Calu3 (cell line): ENCODE measurements at regions not wholly inside any gene's neighbourhood (a gene's known extent, or its start where the extent isn't known, plus 50 kb on each side); places are given as distances from the start of the nearest gene placed in this dataset.

Experiments
- BruUV-seq: library from RNA; stranded (reverse); fragments of 400-500 nt; replicated peaks from 2 replicates; lab custom pipeline; 2021; lab: Mats Ljungman, UMichigan
- CTCF ChIA-PET: fragments of 300-600 bp; sonication (Branson Sonifier 250); formaldehyde crosslinking; loops from one replicate; lab custom pipeline; 2022; ENCODE audit warnings: antibody characterized with exemption; lab: Charles Lee
- DNase-seq: peaks from one replicate; pipeline ENCODE4 v3.0.0; 2022
- H3K27ac Mint-ChIP-seq: one replicate; pipeline ENCODE4 v1.8.0; 2022; ENCODE audit warnings: mixed read lengths; ENCODE audit not compliant: unreplicated experiment
- H3K27me3 Mint-ChIP-seq: one replicate; pipeline ENCODE4 v1.8.0; 2022; ENCODE audit warnings: mixed read lengths; ENCODE audit not compliant: unreplicated experiment
- H3K36me3 Mint-ChIP-seq: one replicate; pipeline ENCODE4 v1.8.0; 2022; ENCODE audit warnings: mild to moderate bottlenecking, moderate library complexity, mixed read lengths; ENCODE audit not compliant: insufficient read depth, unreplicated experiment
- H3K4me1 Mint-ChIP-seq: one replicate; pipeline ENCODE4 v1.8.0; 2022; ENCODE audit warnings: mild to moderate bottlenecking, low read depth, mixed read lengths; ENCODE audit not compliant: unreplicated experiment
- H3K4me3 Mint-ChIP-seq: one replicate; pipeline ENCODE4 v1.8.0; 2022; ENCODE audit warnings: mild to moderate bottlenecking, low read depth, moderate library complexity, mixed read lengths; ENCODE audit not compliant: unreplicated experiment
- H3K9me3 Mint-ChIP-seq: one replicate; pipeline ENCODE4 v1.8.0; 2022; ENCODE audit warnings: low read depth, mixed read lengths; ENCODE audit not compliant: unreplicated experiment
- CTCF ChIP-seq: fragments of 200-600 bp; IDR thresholded peaks from one replicate; pipeline ENCODE4 v1.8.0; 2022; ENCODE audit warnings: antibody characterized with exemption; ENCODE audit not compliant: unreplicated experiment
- intact Hi-C: fragments of 100-400 bp; cut with micrococcal nuclease; formaldehyde crosslinking; loops from one replicate; pipeline ENCODE4 v1.10.0; 2022; ENCODE audit not compliant: unreplicated experiment

GRCh38 chr6:150547502-150548222 is 52.0 kb upstream of the PLEKHG1 start:
- no peak overlapping the region for H3K4me3 Mint-ChIP-seq
- no peaks in the 10 kb centered on the region for H3K4me1 Mint-ChIP-seq
- no peak for DNase-seq
- no peaks in the 10 kb centered on the region for H3K27me3 Mint-ChIP-seq
- intact Hi-C loops: no loop called here
- no peak overlapping the region for H3K27ac Mint-ChIP-seq
- CTCF ChIA-PET: interaction anchor here (1.8 kb wide), 1 partner anchor 266 kb away, joined by 3 read pairs; no protein-coding TSS in a partner anchor
- no peak for TF ChIP-seq CTCF
- H3K36me3 Mint-ChIP-seq: no peaks in the 10 kb centered on the region
- no TSS peak for BruUV-seq
- no peaks in the 10 kb centered on the region for H3K9me3 Mint-ChIP-seq

GRCh38 chr6:150548330-150548729 is 51.4 kb upstream of the PLEKHG1 start:
- BruUV-seq: no TSS peak
- H3K4me3 Mint-ChIP-seq: no peak overlapping the region
- CTCF ChIA-PET: interaction anchor here (1.8 kb wide), 1 partner anchor 266 kb away, joined by 3 read pairs; no protein-coding TSS in a partner anchor
- TF ChIP-seq CTCF: no peak
- no peaks in the 10 kb centered on the region for H3K4me1 Mint-ChIP-seq
- no peak for DNase-seq
- H3K9me3 Mint-ChIP-seq: peaks cover 2% of the 10 kb centered on the region
- H3K27me3 Mint-ChIP-seq: no peaks in the 10 kb centered on the region
- H3K36me3 Mint-ChIP-seq: no peaks in the 10 kb centered on the region
- no peak overlapping the region for H3K27ac Mint-ChIP-seq
- intact Hi-C loops: no loop called here

- intact Hi-C loops: no loop called here
- no peak for DNase-seq
- no peak overlapping the region for H3K4me3 Mint-ChIP-seq
- no peaks in the 10 kb centered on the region for H3K27me3 Mint-ChIP-seq
- TF ChIP-seq CTCF: no peak
- BruUV-seq: no TSS peak
- CTCF ChIA-PET: interaction anchor here (1.8 kb wide), 1 partner anchor 265 kb away, joined by 3 read pairs; no protein-coding TSS in a partner anchor
- H3K4me1 Mint-ChIP-seq: no peaks in the 10 kb centered on the region
- H3K27ac Mint-ChIP-seq: no peak overlapping the region
- H3K36me3 Mint-ChIP-seq: no peaks in the 10 kb centered on the region
- peaks cover 2% of the 10 kb centered on the region for H3K9me3 Mint-ChIP-seq
Observed at GRCh38 chr6:150549007-150549406, 50.7 kb upstream of the PLEKHG1 start.

- no peak overlapping the region for H3K4me3 Mint-ChIP-seq
- intact Hi-C loops: no loop called here
- no TSS peak for BruUV-seq
- peaks cover 2% of the 10 kb centered on the region for H3K9me3 Mint-ChIP-seq
- TF ChIP-seq CTCF: no peak
- DNase-seq: no peak
- H3K36me3 Mint-ChIP-seq: no peaks in the 10 kb centered on the region
- CTCF ChIA-PET: no interaction called here
- no peaks in the 10 kb centered on the region for H3K4me1 Mint-ChIP-seq
- no peaks in the 10 kb centered on the region for H3K27me3 Mint-ChIP-seq
- no peak overlapping the region for H3K27ac Mint-ChIP-seq
Observed at GRCh38 chr6:150549674-150550101, 50.0 kb upstream of the PLEKHG1 start.
